Right atrium auricular region (tissue), 2 donors: ENCODE measurements at regions not wholly inside any gene's neighbourhood (a gene's known extent, or its start where the extent isn't known, plus 50 kb on each side); places are given as distances from the start of the nearest gene placed in this dataset.

Experiments
- DNase-seq: peaks from one replicate; pipeline ENCODE4 v3.0.0-alpha.2; 2019; ENCODE audit warnings: low spot score
- H3K27ac ChIP-seq, 2 donors: fragments of 200-600 bp; sonication (generic); 1 replicate in 1 of 2; 2 replicates in 1 of 2; pipeline ENCODE4 v1.5.1; 2016 to 2019
- H3K27me3 ChIP-seq, 2 donors: fragments of 200-600 bp; sonication (generic); one replicate each; pipeline versions ENCODE4 v1.5.1 to v1.6.0; 2017 to 2019
- H3K36me3 ChIP-seq: fragments of 200-600 bp; sonication (generic); one replicate; pipeline ENCODE4 v1.5.1; 2016
- H3K4me1 ChIP-seq, 2 donors: fragments of 200-600 bp; sonication (generic); one replicate each; pipeline versions ENCODE4 v1.5.1 to v1.6.0; 2017 to 2019
- H3K4me3 ChIP-seq, 2 donors: fragments of 200-600 bp; sonication (generic); 1 replicate in 1 of 2; 2 replicates in 1 of 2; pipeline ENCODE4 v1.5.1; 2017 to 2019; ENCODE audit warnings: mild to moderate bottlenecking in 1 of 2, moderate library complexity in 1 of 2
- H3K9me3 ChIP-seq, 2 donors: fragments of 200-600 bp; sonication (generic); one replicate each; pipeline ENCODE4 v1.5.1; 2019
- CTCF ChIP-seq, 2 donors: fragments of 200-600 bp; sonication (generic); IDR thresholded peaks; one replicate each; pipeline ENCODE4 v1.5.1; 2019; ENCODE audit warnings: antibody characterized with exemption in 2 of 2

- Histone ChIP-seq H3K4me1 (no peaks in the 10 kb centered on the region), H3K27ac (no peak overlapping the region), H3K27me3 (no peaks in the 10 kb centered on the region), H3K36me3 (no peaks in the 10 kb centered on the region), H3K9me3 (no peaks in the 10 kb centered on the region), H3K4me3 (no peak overlapping the region)
- no peak for TF ChIP-seq CTCF (IDR thresholded peaks at IDR 0.05)
- no peak for DNase-seq
Observed at GRCh38 chr4:27742816-27743215, 882.2 kb downstream of the STIM2 start.

- DNase-seq = no peak
- H3K27ac ChIP-seq = no peak overlapping the region
- no peaks in the 10 kb centered on the region for H3K27me3 ChIP-seq
- H3K9me3 ChIP-seq = no peaks in the 10 kb centered on the region
- H3K36me3 ChIP-seq = no peaks in the 10 kb centered on the region
- TF ChIP-seq CTCF (IDR thresholded peaks at IDR 0.05) = no peak
- no peak overlapping the region for H3K4me3 ChIP-seq
- no peaks in the 10 kb centered on the region for H3K4me1 ChIP-seq
Observed at GRCh38 chr4:27759611-27760575, 899.3 kb downstream of the STIM2 start.

GRCh38 chr4:27763830-27764525 is 903.3 kb downstream of the STIM2 start:
- no peak for TF ChIP-seq CTCF (IDR thresholded peaks at IDR 0.05)
- H3K4me3 ChIP-seq = no peak overlapping the region

GRCh38 chr4:27764526-27764837 is 903.8 kb downstream of the STIM2 start:
- no peaks in the 10 kb centered on the region for H3K4me1 ChIP-seq

More at GRCh38 chr4:27763830-27764525, 903.3 kb downstream of the STIM2 start:
- Histone ChIP-seq H3K36me3 (no peaks in the 10 kb centered on the region), H3K27ac (no peak overlapping the region), H3K9me3 (no peaks in the 10 kb centered on the region), H3K4me1 (no peaks in the 10 kb centered on the region), H3K27me3 (no peaks in the 10 kb centered on the region)
- no peak for DNase-seq

GRCh38 chr4:27770895-27771294 is 910.3 kb downstream of the STIM2 start:
- Histone ChIP-seq H3K36me3 (no peaks in the 10 kb centered on the region), H3K4me3 (no peak overlapping the region), H3K9me3 (no peaks in the 10 kb centered on the region), H3K27me3 (no peaks in the 10 kb centered on the region), H3K27ac (no peak overlapping the region), H3K4me1 (no peaks in the 10 kb centered on the region)
- no peak for DNase-seq
- TF ChIP-seq CTCF (IDR thresholded peaks at IDR 0.05) = no peak

More at GRCh38 chr4:27764526-27764837, 903.8 kb downstream of the STIM2 start:
- no peaks in the 10 kb centered on the region for H3K9me3 ChIP-seq
- H3K36me3 ChIP-seq = no peaks in the 10 kb centered on the region
- no peaks in the 10 kb centered on the region for H3K27me3 ChIP-seq
- TF ChIP-seq CTCF (IDR thresholded peaks at IDR 0.05) = no peak
- H3K27ac ChIP-seq = no peak overlapping the region
- no peak for DNase-seq
- H3K4me3 ChIP-seq = no peak overlapping the region
